ENCODE measurements at regions not wholly inside any gene's neighbourhood (a gene's known extent, or its start where the extent isn't known, plus 50 kb on each side); places are given as distances from the start of the nearest gene placed in this dataset.

DNA sequence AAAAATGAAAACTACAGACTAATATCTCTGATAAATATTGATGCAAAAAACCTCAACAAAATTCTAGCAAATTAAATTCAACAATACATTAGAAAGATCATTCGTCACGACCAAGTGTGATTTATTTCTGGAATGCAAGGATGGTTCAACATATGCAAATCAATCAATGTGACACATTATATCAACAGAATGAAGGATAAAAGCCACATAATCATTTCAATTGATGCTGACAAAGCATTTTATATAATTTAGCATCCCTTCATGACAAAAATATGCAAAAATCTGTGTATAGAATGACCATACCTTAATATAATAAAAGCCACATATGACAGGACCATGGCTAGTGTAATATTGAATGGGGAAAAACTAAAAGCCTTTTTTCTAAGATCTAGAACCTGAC, 457.2 kb upstream of the SPANXN1 start (continued):
- TF ChIP-seq, protein P1, sequence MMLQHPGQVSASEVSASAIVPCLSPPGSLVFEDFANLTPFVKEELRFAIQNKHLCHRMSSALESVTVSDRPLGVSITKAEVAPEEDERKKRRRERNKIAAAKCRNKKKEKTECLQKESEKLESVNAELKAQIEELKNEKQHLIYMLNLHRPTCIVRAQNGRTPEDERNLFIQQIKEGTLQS (IDR thresholded peaks at IDR 0.05), result no peak
- no peak for TF ChIP-seq SRF (IDR thresholded peaks at IDR 0.05; ENCODE audit: low read depth)
- TF ChIP-seq ZFX (IDR thresholded peaks at IDR 0.05), result no peak
- no peak for TF ChIP-seq SIN3A (IDR thresholded peaks at IDR 0.05; ENCODE audit: low read depth)
- no peak for TF ChIP-seq CEBPB (IDR thresholded peaks at IDR 0.05; ENCODE audit: low read depth)

DNA sequence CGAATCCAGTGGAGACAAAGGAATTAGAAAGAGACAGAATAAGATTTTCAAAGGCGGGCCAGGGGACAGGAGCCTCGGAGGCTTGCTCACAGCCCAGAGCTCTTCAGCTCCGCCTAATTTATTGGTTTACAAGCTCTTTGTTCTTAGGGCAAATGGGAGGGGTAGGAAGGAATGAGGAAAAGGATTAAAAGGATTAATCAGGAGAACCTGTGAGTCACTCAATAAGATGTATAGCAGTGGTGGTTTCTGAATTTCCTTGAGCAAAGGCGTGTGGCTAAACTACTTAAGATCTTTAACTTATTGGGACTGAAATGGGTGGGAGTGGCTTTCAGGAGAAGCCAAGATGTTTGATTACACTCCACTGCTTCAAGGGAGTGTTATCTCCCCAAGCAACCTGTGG, 456.0 kb upstream of the SPANXN1 start:
- BruUV-seq (replicated peaks), result no TSS peak
- Histone ChIP-seq H3K9me2 (ENCODE audit: insufficient read depth) (no peaks in the 10 kb centered on the region), H3K27ac (ENCODE audit: low read depth, low read length) (no peak overlapping the region), H3K36me3 (ENCODE audit: control insufficient read depth in 1 of 2, insufficient read depth in 2 of 2, low read length in 2 of 2) (no peaks in the 10 kb centered on the region), H4K20me1 (ENCODE audit: insufficient read depth) (no peaks in the 10 kb centered on the region), H2AFZ (ENCODE audit: low read depth, low read length, poor library complexity, severe bottlenecking) (no peak overlapping the region), H3K4me1 (ENCODE audit: control insufficient read depth in 1 of 2, insufficient read depth in 2 of 2, low read length in 2 of 2) (no peaks in the 10 kb centered on the region), H3K4me3 (replicated peaks in 1 of 2; ENCODE audit: low read depth in 1 of 2, low read length in 2 of 2) (no peak overlapping the region), H3K79me2 (ENCODE audit: insufficient read depth, low read length) (no peaks in the 10 kb centered on the region), H3K9ac (ENCODE audit: low read length) (no peak overlapping the region), H3K9me3 (ENCODE audit: control insufficient read depth in 1 of 2, insufficient read depth in 1 of 2, low read depth in 1 of 2, low read length in 2 of 2) (no peaks in the 10 kb centered on the region), H3K4me2 (ENCODE audit: low read length) (no peak overlapping the region), H3K27me3 (ENCODE audit: insufficient read depth, low read length) (no peaks in the 10 kb centered on the region)
- intact Hi-C loops (cut with micrococcal nuclease), result no loop called here
- RAD21 ChIA-PET (ENCODE audit: low non-redundant PET in 1 of 2, low total read pairs in 2 of 2, uncharacterized antibody in 2 of 2, unreplicated experiment in 2 of 2), result no interaction called here
- ATAC-seq, result no peak
- TF ChIP-seq POLR2AphosphoS5 (IDR thresholded peaks at IDR 0.05; ENCODE audit: low read depth, low read length), result no peak
- no peak for TF ChIP-seq SIN3A (IDR thresholded peaks at IDR 0.05; ENCODE audit: low read depth)
- CTCF ChIA-PET, result no interaction called here
- POLR2A ChIA-PET, result no interaction called here
- no peak for DNase-seq (ENCODE audit: low read depth, low spot score)

DNA sequence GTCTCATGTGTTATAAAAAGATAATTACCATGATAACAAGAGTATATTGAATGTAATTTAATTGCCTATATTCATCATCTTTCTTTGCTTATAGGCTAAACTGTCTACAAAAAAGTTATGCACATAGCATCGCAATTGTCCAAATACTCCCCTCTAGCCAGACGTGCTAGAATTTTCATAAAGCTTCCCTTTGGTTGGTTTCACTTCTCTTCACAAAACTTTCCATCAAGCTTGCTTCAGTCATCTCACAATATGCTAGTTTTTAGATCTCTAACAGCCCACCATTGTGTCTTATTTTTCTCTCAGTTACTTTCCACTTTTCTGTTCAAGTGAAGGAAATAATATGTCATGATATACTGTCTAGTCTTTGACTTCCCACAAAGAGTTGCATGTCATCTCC, 448.3 kb upstream of the SPANXN1 start:
- intact Hi-C loops (cut with micrococcal nuclease), result no loop called here
- no peak overlapping the region for H3K27ac ChIP-seq (ENCODE audit: low read depth, low read length)
- no peaks in the 10 kb centered on the region for H3K9me3 ChIP-seq (ENCODE audit: control insufficient read depth in 1 of 2, insufficient read depth in 1 of 2, low read depth in 1 of 2, low read length in 2 of 2)
- ATAC-seq, result no peak
- no peaks in the 10 kb centered on the region for H3K4me1 ChIP-seq (ENCODE audit: control insufficient read depth in 1 of 2, insufficient read depth in 2 of 2, low read length in 2 of 2)
- H3K36me3 ChIP-seq (ENCODE audit: control insufficient read depth in 1 of 2, insufficient read depth in 2 of 2, low read length in 2 of 2), result no peaks in the 10 kb centered on the region
- no peaks in the 10 kb centered on the region for H3K79me2 ChIP-seq (ENCODE audit: insufficient read depth, low read length)
- no peaks in the 10 kb centered on the region for H3K27me3 ChIP-seq (ENCODE audit: insufficient read depth, low read length)
- no peak for DNase-seq (ENCODE audit: low read depth, low spot score)
- no peaks in the 10 kb centered on the region for H3K9me2 ChIP-seq (ENCODE audit: insufficient read depth)
- no peak overlapping the region for H3K4me2 ChIP-seq (ENCODE audit: low read length)
- no peak overlapping the region for H3K9ac ChIP-seq (ENCODE audit: low read length)
- no TSS peak for BruUV-seq (replicated peaks)
- H2AFZ ChIP-seq (ENCODE audit: low read depth, low read length, poor library complexity, severe bottlenecking), result no peak overlapping the region
- TF ChIP-seq, protein P1 (IDR thresholded peaks at IDR 0.05), result no peak
- TF ChIP-seq, protein P2, sequence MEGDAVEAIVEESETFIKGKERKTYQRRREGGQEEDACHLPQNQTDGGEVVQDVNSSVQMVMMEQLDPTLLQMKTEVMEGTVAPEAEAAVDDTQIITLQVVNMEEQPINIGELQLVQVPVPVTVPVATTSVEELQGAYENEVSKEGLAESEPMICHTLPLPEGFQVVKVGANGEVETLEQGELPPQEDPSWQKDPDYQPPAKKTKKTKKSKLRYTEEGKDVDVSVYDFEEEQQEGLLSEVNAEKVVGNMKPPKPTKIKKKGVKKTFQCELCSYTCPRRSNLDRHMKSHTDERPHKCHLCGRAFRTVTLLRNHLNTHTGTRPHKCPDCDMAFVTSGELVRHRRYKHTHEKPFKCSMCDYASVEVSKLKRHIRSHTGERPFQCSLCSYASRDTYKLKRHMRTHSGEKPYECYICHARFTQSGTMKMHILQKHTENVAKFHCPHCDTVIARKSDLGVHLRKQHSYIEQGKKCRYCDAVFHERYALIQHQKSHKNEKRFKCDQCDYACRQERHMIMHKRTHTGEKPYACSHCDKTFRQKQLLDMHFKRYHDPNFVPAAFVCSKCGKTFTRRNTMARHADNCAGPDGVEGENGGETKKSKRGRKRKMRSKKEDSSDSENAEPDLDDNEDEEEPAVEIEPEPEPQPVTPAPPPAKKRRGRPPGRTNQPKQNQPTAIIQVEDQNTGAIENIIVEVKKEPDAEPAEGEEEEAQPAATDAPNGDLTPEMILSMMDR (IDR thresholded peaks at IDR 0.05 in 2 of 3, conservative IDR thresholded peaks at IDR 0.05 in 1 of 3; ENCODE audit: borderline replicate concordance in 1 of 3, insufficient read depth in 1 of 3, low read depth in 2 of 3, low read length in 2 of 3), result no peak
- TF ChIP-seq JUND (IDR thresholded peaks at IDR 0.05), result no peak
- no peak for TF ChIP-seq CBX3 (IDR thresholded peaks at IDR 0.05; ENCODE audit: low read depth)
- TF ChIP-seq SP1 (IDR thresholded peaks at IDR 0.05; ENCODE audit: low read depth), result no peak
- TF ChIP-seq FOSL1 (IDR thresholded peaks at IDR 0.05; ENCODE audit: low read depth), result no peak
- no peak for TF ChIP-seq CEBPB (IDR thresholded peaks at IDR 0.05; ENCODE audit: low read depth)
- POLR2A ChIA-PET, result no interaction called here
- CTCF ChIA-PET, result no interaction called here
- no peaks in the 10 kb centered on the region for H4K20me1 ChIP-seq (ENCODE audit: insufficient read depth)
- no peak overlapping the region for H3K4me3 ChIP-seq (replicated peaks in 1 of 2; ENCODE audit: low read depth in 1 of 2, low read length in 2 of 2)
- RAD21 ChIA-PET (ENCODE audit: low non-redundant PET in 1 of 2, low total read pairs in 2 of 2, uncharacterized antibody in 2 of 2, unreplicated experiment in 2 of 2), result no interaction called here
